Activated CD8-positive, alpha-beta T cell treated with anti-CD3 and anti-CD28 coated beads for 36 hours (primary cell): ENCODE measurements at regions not wholly inside any gene's neighbourhood (a gene's known extent, or its start where the extent isn't known, plus 50 kb on each side); places are given as distances from the start of the nearest gene placed in this dataset.
A peak's percentile ranks its signal among the peaks of the same experiment; 100 is the strongest.

Source experiments
- ATAC-seq: fragments of 200-7000 bp; cut with Tn5 transposase; one replicate; pipeline ENCODE4 v1.10.0; 2021; ENCODE audit warnings: mild to moderate bottlenecking, moderate library complexity
- CTCF ChIA-PET: fragments of 350-600 bp; sonication (Branson Sonifier 250); formaldehyde crosslinking; loops from one replicate; lab custom pipeline; 2021; ENCODE audit warnings: antibody characterized with exemption; lab: Charles Lee
- POLR2A ChIA-PET: fragments of 350-600 bp; sonication (Branson Sonifier 250); formaldehyde crosslinking; loops from one replicate; lab custom pipeline; 2021; ENCODE audit warnings: antibody characterized with exemption; lab: Charles Lee
- DNase-seq: peaks from one replicate; pipeline ENCODE4 v3.0.0-alpha.2; 2020
- H3K27ac Mint-ChIP-seq: one replicate; pipeline ENCODE4 v1.8.0; 2021; ENCODE audit warnings: mild to moderate bottlenecking, mixed read lengths
- H3K27me3 Mint-ChIP-seq: one replicate; pipeline ENCODE4 v1.8.0; 2021; ENCODE audit warnings: mixed read lengths
- H3K36me3 Mint-ChIP-seq: one replicate; pipeline ENCODE4 v1.8.0; 2021; ENCODE audit warnings: low read depth, mixed read lengths
- H3K4me1 Mint-ChIP-seq: one replicate; pipeline ENCODE4 v1.8.0; 2021; ENCODE audit warnings: low read depth, mixed read lengths
- H3K4me3 Mint-ChIP-seq: one replicate; pipeline ENCODE4 v1.8.0; 2021; ENCODE audit warnings: mild to moderate bottlenecking, moderate library complexity, mixed read lengths
- H3K9me3 Mint-ChIP-seq: one replicate; pipeline ENCODE4 v1.8.0; 2021; ENCODE audit warnings: mixed read lengths
- intact Hi-C: fragments of 100-400 bp; cut with micrococcal nuclease; formaldehyde crosslinking; loops from one replicate; pipeline ENCODE4 v1.10.0; 2022
- TF ChIP-seq, protein P1 (sequence below): fragments of 200-600 bp; IDR thresholded peaks from one replicate; pipeline ENCODE4 v1.8.0; 2022; ENCODE audit warnings: antibody characterized with exemption, mild to moderate bottlenecking

DNA sequence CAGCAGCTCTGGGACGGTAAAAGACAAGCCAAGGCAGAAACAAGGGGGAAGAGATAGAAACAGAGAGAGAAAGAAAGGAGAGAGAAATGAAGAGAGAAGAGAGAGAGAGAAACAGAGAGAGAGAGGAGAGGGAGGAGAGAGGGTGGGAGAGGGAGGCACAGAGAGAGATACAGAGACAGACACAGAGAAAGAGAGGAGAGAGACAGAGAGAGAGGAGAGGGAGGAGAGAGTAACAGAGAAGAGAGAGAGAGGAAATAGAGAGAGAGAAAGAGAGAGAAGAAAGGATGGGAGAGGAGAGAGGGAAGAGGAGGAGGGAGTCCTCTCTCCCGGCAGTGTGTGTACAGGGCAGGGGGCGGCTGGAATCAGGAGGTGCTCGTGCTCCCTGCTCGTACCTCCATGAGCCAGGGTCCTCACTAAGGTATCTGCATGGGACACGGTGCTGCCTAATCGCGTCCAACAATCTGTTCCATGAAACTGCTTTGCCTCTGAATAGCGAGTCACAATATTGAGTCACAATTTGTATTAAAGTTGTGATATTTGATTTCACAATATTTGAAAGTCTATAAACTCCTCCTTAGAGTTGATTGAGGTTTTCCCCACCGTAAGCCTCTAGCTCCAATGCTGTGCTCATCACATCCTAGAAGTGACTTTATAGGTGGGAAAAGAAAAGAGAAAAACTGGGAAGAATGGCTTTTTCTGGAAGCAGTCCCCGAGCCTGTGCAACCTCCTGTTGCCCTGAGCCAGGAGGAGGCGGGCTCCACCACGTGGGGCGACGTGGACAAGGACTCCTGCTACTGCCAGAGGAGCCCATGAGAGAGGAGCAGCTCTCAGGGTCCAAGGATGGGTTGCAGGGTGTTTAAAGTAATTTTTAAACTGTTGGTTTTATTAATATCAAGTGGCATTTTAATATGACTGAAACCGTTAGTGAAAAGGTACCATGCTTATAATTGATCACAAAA, 81.7 kb upstream of the ARHGEF7 start:
- TF ChIP-seq, protein P1, sequence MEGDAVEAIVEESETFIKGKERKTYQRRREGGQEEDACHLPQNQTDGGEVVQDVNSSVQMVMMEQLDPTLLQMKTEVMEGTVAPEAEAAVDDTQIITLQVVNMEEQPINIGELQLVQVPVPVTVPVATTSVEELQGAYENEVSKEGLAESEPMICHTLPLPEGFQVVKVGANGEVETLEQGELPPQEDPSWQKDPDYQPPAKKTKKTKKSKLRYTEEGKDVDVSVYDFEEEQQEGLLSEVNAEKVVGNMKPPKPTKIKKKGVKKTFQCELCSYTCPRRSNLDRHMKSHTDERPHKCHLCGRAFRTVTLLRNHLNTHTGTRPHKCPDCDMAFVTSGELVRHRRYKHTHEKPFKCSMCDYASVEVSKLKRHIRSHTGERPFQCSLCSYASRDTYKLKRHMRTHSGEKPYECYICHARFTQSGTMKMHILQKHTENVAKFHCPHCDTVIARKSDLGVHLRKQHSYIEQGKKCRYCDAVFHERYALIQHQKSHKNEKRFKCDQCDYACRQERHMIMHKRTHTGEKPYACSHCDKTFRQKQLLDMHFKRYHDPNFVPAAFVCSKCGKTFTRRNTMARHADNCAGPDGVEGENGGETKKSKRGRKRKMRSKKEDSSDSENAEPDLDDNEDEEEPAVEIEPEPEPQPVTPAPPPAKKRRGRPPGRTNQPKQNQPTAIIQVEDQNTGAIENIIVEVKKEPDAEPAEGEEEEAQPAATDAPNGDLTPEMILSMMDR: no peak
- no peak overlapping the region for H3K27ac Mint-ChIP-seq
- ChIA-PET POLR2A (no interaction called here), CTCF (no interaction called here)
- H3K9me3 Mint-ChIP-seq: no peaks in the 10 kb centered on the region
- intact Hi-C loops: no loop called here
- peaks cover 12% of the 10 kb centered on the region for H3K27me3 Mint-ChIP-seq
- DNase-seq (no peak), ATAC-seq (no peak)
- no peaks in the 10 kb centered on the region for H3K36me3 Mint-ChIP-seq
- H3K4me1 Mint-ChIP-seq: no peaks in the 10 kb centered on the region
- no peak overlapping the region for H3K4me3 Mint-ChIP-seq

DNA sequence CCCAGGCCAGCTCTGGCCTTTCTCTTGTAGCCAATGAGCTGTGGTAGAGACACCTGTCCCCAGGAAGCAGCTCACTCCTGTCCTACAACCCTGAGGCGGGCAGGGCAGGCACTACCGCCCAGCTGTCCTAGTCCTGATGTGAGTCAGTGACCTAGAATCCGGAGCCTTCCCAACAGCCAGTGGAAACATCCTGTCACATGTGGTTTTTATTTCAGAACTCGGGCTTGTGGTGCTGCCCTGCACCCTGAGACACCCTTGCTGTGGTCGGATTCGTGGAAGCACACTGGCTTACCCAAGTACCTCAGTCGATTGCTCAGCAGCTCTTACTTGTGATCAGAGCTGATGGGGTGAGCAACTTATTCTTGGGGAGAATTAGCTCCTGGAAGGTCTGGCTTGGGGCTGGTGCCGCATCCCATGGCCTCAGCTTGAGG, 83.6 kb upstream of the ARHGEF7 start:
- peak; percentile 49 for ATAC-seq
- H3K36me3 Mint-ChIP-seq: no peaks in the 10 kb centered on the region
- CTCF ChIA-PET: no interaction called here
- no peak overlapping the region for H3K4me3 Mint-ChIP-seq
- POLR2A ChIA-PET: no interaction called here
- intact Hi-C loops: no loop called here
- no peak overlapping the region for H3K27ac Mint-ChIP-seq
- peaks cover 19% of the 10 kb centered on the region for H3K27me3 Mint-ChIP-seq
- H3K9me3 Mint-ChIP-seq: no peaks in the 10 kb centered on the region
- peak; percentile 28 for DNase-seq
- TF ChIP-seq, protein P1: no peak
- H3K4me1 Mint-ChIP-seq: no peaks in the 10 kb centered on the region

DNA sequence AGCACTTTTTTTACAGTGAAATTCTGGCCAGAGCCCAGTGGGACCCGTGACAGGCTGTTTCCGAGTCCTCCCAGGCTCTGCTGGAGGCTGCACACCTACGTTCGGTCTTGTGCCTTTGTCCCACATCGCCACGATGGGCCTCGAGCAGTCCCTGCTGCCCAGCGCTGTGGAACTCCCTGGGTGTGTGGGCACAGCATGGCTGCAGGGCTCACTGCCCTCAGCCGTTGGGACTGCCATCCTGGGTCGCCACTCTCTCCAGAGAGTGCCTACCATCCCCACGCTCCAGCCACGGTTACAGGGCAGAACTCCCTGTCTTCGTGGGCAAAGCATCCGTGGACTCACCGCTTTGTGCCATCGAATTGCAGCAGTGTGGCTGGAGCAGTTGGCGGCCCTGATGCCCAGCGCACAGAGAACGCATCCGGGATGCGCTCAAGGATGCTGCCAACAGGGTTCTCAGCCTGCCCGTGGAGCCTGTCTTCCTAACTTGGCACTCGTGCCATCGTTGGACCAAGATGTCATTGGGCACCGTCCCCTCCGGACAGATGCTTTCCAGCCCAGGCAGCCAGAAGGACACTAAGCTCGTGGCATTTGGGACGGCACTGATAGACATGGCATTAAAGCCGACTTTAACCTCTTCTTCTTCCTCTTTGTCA, 85.0 kb upstream of the ARHGEF7 start:
- Mint-ChIP-seq H3K27me3 (peaks cover 18% of the 10 kb centered on the region), H3K27ac (no peak overlapping the region), H3K4me1 (no peaks in the 10 kb centered on the region), H3K4me3 (no peak overlapping the region), H3K36me3 (no peaks in the 10 kb centered on the region), H3K9me3 (no peaks in the 10 kb centered on the region)
- CTCF ChIA-PET: interaction anchor here (1.3 kb wide), 1 partner anchor 37 kb away, joined by 3 read pairs; no protein-coding TSS in a partner anchor
- ATAC-seq: no peak
- TF ChIP-seq, protein P1: no peak
- POLR2A ChIA-PET: no interaction called here
- intact Hi-C loops: no loop called here
- DNase-seq: no peak

DNA sequence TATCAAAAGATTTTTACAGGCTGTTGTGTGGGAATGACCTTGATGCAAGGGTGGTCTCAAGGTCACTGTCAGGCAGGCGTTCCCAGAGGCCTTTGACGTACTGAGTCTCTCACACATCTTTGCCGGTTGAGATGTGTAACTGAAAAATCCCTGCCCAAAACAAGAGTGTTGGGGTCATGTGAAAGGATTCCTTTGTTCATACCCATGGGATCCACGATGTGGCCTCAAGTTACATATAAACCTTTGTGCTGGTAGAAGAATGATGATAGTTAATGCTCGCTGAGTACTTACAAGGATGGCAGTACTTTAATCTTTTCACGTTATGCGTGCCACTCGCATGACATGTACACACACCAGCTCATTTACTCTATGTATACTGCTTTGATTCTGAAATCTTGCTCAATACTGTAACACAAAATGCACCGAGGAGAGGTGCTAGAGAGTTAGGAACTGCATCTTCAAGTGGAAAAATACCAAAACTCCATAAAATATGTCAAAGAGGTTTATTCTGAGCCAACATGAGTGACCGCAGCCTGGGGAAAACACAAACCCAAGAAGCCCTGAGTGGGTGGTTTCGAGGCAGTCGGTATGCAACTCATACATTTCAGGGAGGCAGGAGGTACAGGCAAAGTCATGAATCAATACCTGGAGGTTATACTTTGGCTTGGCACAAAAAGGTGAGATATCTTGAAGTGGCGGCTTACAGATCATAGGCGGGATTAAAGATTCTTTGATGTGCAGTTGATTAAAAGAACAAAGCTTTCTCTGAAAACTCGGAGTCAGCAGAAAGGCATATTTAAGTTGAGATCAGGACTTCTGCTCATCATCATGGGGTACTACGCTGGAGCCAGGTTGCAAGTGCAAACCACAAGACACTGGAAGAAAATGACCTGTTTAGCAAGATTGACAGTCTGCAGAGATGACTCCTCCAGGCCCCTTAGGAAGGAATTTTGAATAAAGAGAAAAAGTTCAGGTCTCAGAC, 87.4 kb upstream of the ARHGEF7 start:
- H3K27ac Mint-ChIP-seq: no peak overlapping the region
- H3K4me1 Mint-ChIP-seq: no peaks in the 10 kb centered on the region
- no peak overlapping the region for H3K4me3 Mint-ChIP-seq

More for the DNA sequence above, 87.4 kb upstream of the ARHGEF7 start:
- ChIA-PET POLR2A (interaction anchor here (0.9 kb wide), 1 partner anchor 10 kb away, joined by 3 read pairs; no protein-coding TSS in a partner anchor), CTCF (no interaction called here)
- intact Hi-C loops: no loop called here
- H3K27me3 Mint-ChIP-seq: peaks cover 21% of the 10 kb centered on the region
- H3K36me3 Mint-ChIP-seq: no peaks in the 10 kb centered on the region
- TF ChIP-seq, protein P1: no peak
- DNase-seq: no peak
- no peaks in the 10 kb centered on the region for H3K9me3 Mint-ChIP-seq
- no peak for ATAC-seq
